Astrocyte of the cerebellum (primary cell): ENCODE measurements at regions not wholly inside any gene's neighbourhood (a gene's known extent, or its start where the extent isn't known, plus 50 kb on each side); places are given as distances from the start of the nearest gene placed in this dataset.

ENCODE experiments used
- DNase-seq: peaks from one replicate; pipeline ENCODE4 v3.0.0-alpha.2; 2011; ENCODE audit warnings: low read depth
- H3K4me3 ChIP-seq: 2 replicates; pipeline ENCODE4 v1.5.1; 2011; ENCODE audit warnings: mild to moderate bottlenecking, low read depth, low read length, moderate library complexity
- CTCF ChIP-seq: IDR thresholded peaks from 2 replicates; pipeline ENCODE4 v1.5.1; 2012; ENCODE audit warnings: low read length, low read depth, moderate library complexity, mild to moderate bottlenecking; ENCODE audit errors: missing control alignments
- in situ Hi-C: cut with HindIII; loops from 2 replicates; pipeline ENCODE4 v1.10.0; 2017; ENCODE audit warnings: low sequenced_read_pairs

- in situ Hi-C loops, result no loop called here
- no peak for TF ChIP-seq CTCF
- DNase-seq, result no peak
- H3K4me3 ChIP-seq, result no peak overlapping the region
These were observed 137.4 kb upstream of the SLC7A14 start for GRCh38 chr3:170723241-170723640.

- no peak for DNase-seq
- no peak overlapping the region for H3K4me3 ChIP-seq
- TF ChIP-seq CTCF, result no peak
- in situ Hi-C loops, result no loop called here
These were observed 135.7 kb upstream of the SLC7A14 start for GRCh38 chr3:170721563-170721962.

GRCh38 chr3:170719300-170719699 is 133.4 kb upstream of the SLC7A14 start:
- no peak overlapping the region for H3K4me3 ChIP-seq
- in situ Hi-C loops, result no loop called here
- no peak for TF ChIP-seq CTCF
- no peak for DNase-seq

- in situ Hi-C loops, result no loop called here
- no peak overlapping the region for H3K4me3 ChIP-seq
- TF ChIP-seq CTCF, result no peak
- DNase-seq, result no peak
These were observed 133.0 kb upstream of the SLC7A14 start for GRCh38 chr3:170718848-170719247.

- no peak overlapping the region for H3K4me3 ChIP-seq
- in situ Hi-C loops, result no loop called here
- DNase-seq, result peak; percentile 18
- no peak for TF ChIP-seq CTCF
These were observed 131.8 kb upstream of the SLC7A14 start for GRCh38 chr3:170717410-170718402.

GRCh38 chr3:170716172-170716805 is 130.4 kb upstream of the SLC7A14 start:
- DNase-seq, result no peak
- TF ChIP-seq CTCF, result no peak
- in situ Hi-C loops, result no loop called here
- H3K4me3 ChIP-seq, result no peak overlapping the region
